ENCODE measurements at regions not wholly inside any gene's neighbourhood (a gene's known extent, or its start where the extent isn't known, plus 50 kb on each side); places are given as distances from the start of the nearest gene placed in this dataset.
"Not testable (repeated sequence)": the region's sequence is repeated elsewhere in the genome, so short reads cannot be mapped to it uniquely, and the experiment has no call there.

GRCh38 chr13:21875116-21875515 is 204.2 kb downstream of the FGF9 start:
- no peak for DNase-seq (ENCODE audit: low spot score)

GRCh38 chr13:21879263-21879914 is 208.5 kb downstream of the FGF9 start:
- no peak for DNase-seq (ENCODE audit: low spot score)

GRCh38 chr13:21882766-21883165 is 211.9 kb downstream of the FGF9 start:
- no peak for DNase-seq (ENCODE audit: low spot score)

GRCh38 chr13:21883713-21884112 is 212.8 kb downstream of the FGF9 start:
- DNase-seq (ENCODE audit: low spot score): no peak

- no peak for DNase-seq (ENCODE audit: low spot score)
These were observed 213.5 kb downstream of the FGF9 start for GRCh38 chr13:21884299-21884909.

GRCh38 chr13:21884965-21885567 is 214.2 kb downstream of the FGF9 start:
- no peak for DNase-seq (ENCODE audit: low spot score)

GRCh38 chr13:21885714-21886224 is 214.9 kb downstream of the FGF9 start:
- no peak for DNase-seq (ENCODE audit: low spot score)

- no peak for DNase-seq (ENCODE audit: low spot score)
These were observed 218.8 kb downstream of the FGF9 start for GRCh38 chr13:21889651-21890050.

GRCh38 chr13:21890220-21890619 is 219.3 kb downstream of the FGF9 start:
- not testable (repeated sequence) for DNase-seq (ENCODE audit: low spot score)

- DNase-seq (ENCODE audit: low spot score): no peak
These were observed 223.2 kb downstream of the FGF9 start for GRCh38 chr13:21894091-21894490.

- no peak for DNase-seq (ENCODE audit: low spot score)
These were observed 224.1 kb downstream of the FGF9 start for GRCh38 chr13:21894703-21895699.

GRCh38 chr13:21895779-21896178 is 224.9 kb downstream of the FGF9 start:
- DNase-seq (ENCODE audit: low spot score): no peak

- no peak for DNase-seq (ENCODE audit: low spot score)
These were observed 226.3 kb downstream of the FGF9 start for GRCh38 chr13:21897161-21897560.

- no peak for DNase-seq (ENCODE audit: low spot score)
These were observed 227.6 kb downstream of the FGF9 start for GRCh38 chr13:21898459-21898858.

GRCh38 chr13:21898945-21899344 is 228.1 kb downstream of the FGF9 start:
- no peak for DNase-seq (ENCODE audit: low spot score)

GRCh38 chr13:21901336-21901735 is 230.5 kb downstream of the FGF9 start:
- DNase-seq (ENCODE audit: low spot score): no peak

GRCh38 chr13:21901811-21902708 is 231.2 kb downstream of the FGF9 start:
- DNase-seq (ENCODE audit: low spot score): no peak

GRCh38 chr13:21902709-21903098 is 231.8 kb downstream of the FGF9 start:
- DNase-seq (ENCODE audit: low spot score): no peak

GRCh38 chr13:21905486-21905885 is 234.6 kb downstream of the FGF9 start:
- no peak for DNase-seq (ENCODE audit: low spot score)

GRCh38 chr13:21909331-21909730 is 238.5 kb downstream of the FGF9 start:
- no peak for DNase-seq (ENCODE audit: low spot score)

GRCh38 chr13:21910546-21910945 is 239.7 kb downstream of the FGF9 start:
- DNase-seq (ENCODE audit: low spot score): no peak
